GM11168 (cell line): ENCODE measurements at regions not wholly inside any gene's neighbourhood (a gene's known extent, or its start where the extent isn't known, plus 50 kb on each side); places are given as distances from the start of the nearest gene placed in this dataset.
"Not testable (repeated sequence)": the region's sequence is repeated elsewhere in the genome, so short reads cannot be mapped to it uniquely, and the experiment has no call there.

ENCODE experiments used
- in situ Hi-C: fragments of 300-500 bp; cut with MboI; formaldehyde crosslinking; loops from one replicate; pipeline ENCODE4 v1.12.0; 2022; ENCODE audit warnings: low sequenced_read_pairs; ENCODE audit not compliant: unreplicated experiment

DNA sequence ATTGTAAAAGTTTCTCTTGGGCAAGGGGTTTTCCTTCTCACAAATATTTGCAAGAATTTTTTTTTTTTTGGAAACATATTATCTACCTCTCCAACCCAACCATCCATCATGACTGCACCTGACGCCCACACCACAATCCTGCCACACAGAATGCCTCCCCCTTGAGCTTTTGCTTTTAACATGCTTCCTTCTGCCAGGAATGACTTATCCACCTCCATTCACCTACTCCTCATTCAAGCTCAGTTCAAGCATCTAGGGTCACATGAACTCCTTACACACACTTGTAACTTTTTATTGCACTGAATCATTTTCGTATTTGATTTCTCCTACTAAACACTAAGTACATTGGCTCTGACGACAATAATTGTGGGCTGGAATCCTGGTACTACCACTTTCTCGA lies 660.1 kb upstream of the AUTS2 start:
- in situ Hi-C loops = no loop called here

DNA sequence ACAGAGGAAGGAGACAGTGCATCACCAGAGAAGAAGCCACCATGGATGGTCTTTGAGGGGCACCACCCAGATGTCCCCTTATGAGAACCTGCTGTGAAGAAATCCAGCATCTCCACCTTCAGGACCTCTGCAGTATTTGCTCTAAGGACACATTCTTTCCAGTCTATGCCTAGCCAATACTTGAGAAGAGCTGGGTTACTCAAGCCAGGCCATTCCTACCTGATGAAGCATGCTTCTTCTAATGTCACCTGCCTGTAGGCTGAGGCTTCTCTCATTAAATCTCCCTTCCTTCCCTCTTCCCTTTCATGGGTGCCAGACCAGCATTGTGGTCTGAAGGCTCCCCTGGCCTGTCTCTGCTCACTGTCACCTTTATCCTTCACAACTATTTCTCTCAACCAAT lies 654.5 kb upstream of the AUTS2 start:
- in situ Hi-C loops = no loop called here

DNA sequence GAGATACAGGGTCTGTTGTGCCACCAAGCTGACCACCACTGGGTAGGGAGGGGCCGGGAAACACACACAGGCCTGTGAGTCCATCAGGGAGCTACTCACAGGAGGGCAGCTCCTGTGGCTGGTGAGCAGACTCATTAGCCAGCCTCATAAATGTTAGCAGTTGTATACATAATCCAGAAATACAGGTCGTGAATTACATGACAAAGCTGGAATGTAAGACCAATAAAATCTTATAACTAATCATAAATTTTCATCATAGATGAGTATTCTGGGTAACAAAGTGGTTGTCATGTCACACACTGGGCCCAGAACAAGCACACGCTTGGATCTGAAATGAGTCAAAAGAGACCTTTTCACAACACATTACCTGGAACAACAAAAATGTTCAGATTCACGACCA lies 642.6 kb upstream of the AUTS2 start:
- in situ Hi-C loops = no loop called here

DNA sequence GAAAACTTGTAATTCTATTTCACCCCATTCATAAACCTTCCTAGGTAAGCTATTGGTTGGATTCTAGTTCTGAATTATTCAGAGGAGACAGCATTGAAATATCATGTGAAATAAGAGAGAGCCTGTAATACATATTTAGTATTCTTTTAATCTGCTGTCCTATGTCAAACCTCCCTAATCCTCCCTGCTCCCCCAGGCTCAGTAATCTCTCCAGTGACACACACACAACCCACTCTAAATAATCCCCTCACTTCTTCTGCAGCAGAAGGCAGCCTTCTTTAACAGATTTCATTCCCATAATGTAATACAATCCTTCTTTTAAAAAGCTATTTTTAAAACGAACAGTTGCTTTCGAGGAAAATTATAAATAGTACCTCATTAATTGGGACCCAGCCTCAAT lies 639.7 kb upstream of the AUTS2 start:
- in situ Hi-C loops = no loop called here

DNA sequence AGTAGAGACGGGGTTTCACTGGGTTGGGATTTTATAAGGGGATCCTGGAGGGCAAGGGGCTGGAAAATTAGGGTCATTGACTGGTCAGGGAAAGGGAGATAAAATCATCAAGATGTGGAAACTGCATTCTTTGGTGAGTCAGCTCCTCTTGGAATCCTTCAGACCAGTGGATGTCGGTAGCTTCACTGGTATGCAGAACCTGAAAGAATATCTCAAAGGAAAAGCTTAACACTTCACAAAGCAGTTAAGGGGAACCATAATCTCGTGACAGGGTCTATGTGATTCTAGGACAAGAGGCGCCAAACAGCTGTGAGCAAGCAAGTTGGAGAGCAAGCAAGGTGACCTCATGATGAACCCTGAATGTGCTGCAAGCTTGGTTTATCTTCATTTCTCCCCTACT lies 634.7 kb upstream of the AUTS2 start:
- in situ Hi-C loops = no loop called here

DNA sequence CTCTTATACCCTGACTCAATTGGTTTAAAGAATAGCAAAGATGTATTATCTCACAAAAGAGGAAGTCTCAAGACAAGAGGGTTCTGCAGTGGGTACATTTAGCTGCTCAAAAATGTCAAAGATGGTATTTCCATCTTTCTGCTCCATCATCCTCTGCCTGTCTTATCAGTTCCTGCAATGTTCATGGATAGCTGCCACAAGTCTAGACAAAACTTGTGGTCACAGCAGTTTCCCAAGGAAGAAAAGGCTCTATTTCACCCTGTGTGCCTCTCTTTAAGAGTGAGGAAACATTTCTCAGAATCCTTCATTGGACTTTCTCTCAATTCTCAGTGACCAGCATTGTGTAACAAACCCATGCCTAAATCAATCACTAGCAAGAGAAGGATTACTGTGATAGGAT lies 634.2 kb upstream of the AUTS2 start:
- in situ Hi-C loops = no loop called here

DNA sequence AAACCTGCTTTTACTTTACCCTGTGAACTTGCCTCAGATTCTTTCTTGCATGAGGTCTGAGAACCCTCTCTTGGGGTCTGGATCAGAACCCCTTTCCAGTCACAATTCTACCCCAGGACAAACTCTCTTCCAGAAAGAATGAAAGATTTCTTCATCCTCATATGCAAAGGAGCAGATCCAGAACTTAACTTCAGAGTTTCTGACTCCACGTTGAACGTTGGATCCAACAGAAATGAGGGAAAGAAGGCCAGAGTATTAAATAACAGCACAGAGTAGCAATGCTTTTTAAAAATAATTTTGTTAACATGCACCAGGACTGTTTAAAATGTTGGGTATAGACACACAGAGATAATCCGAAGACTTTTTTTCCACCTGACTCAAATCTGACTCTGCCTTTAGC lies 632.9 kb upstream of the AUTS2 start:
- in situ Hi-C loops = no loop called here

DNA sequence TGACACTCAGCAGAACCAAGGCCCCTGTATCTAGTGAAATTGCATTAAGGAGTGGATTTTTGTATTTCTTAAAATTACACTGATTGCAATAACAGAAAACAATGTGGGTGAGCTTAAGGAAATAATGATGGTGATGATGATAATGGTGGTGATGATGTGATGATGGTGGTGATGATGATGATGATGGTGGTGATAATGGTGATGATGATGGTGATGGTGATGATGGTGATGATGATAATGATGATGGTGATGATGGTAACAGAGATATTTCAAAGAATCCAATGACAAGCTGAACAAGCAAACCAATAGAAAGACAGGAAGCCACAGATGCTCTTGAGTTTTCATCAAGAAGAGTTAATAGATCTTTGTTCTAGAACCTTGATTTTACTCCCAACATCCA lies 630.7 kb upstream of the AUTS2 start:
- in situ Hi-C loops = no loop called here

DNA sequence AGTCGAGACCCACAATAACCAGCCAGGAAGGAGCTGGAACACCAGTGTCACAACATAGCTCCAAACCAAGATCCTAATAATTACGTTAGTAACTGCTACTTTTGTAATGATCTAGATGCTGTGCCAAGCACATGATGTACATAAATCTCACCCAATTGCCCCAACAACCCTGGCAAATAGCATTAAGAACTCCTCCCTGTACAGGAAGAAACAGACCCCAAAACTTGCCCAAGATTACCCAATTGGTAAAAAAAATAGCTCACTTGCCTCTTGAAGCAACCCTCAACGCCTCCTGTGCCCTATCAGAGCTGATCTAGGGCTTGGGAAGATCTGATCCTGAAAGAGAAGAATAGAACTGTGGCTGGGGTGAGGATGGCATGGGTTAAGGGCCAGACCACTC lies 628.7 kb upstream of the AUTS2 start:
- in situ Hi-C loops = no loop called here

DNA sequence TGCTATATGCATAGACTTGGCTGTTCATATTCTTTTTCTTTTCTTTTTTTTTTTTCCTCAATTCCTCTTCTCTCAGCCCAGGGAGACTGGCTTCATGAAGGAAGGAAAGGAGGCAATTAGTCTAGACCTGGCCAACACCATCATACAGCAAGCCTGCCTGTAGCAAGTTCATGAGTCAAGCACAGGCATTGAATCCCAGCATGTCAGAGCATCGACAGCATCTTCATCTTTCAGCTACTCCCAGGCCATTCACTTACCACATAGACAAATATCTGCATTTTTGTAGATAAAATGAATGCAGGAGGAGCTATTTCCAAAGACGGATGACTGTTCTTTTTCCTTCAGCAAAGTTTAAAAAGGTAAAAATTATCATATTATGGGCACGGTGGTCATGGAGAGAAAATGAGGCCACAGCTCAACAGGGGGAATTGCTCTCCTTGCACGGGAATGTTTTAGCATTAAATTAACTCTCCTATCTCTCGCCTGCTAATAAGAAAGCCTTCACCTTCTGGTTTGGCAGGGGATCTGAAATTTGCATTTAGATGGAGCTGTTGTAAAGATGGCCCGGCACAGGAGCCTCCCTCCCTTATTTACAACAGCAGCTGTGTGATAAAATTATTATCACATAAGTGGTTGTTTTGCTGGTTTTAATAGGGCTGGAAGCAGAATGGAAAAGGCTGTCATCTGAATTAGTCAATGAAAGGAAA lies 626.5 kb upstream of the AUTS2 start:
- in situ Hi-C loops = no loop called here

DNA sequence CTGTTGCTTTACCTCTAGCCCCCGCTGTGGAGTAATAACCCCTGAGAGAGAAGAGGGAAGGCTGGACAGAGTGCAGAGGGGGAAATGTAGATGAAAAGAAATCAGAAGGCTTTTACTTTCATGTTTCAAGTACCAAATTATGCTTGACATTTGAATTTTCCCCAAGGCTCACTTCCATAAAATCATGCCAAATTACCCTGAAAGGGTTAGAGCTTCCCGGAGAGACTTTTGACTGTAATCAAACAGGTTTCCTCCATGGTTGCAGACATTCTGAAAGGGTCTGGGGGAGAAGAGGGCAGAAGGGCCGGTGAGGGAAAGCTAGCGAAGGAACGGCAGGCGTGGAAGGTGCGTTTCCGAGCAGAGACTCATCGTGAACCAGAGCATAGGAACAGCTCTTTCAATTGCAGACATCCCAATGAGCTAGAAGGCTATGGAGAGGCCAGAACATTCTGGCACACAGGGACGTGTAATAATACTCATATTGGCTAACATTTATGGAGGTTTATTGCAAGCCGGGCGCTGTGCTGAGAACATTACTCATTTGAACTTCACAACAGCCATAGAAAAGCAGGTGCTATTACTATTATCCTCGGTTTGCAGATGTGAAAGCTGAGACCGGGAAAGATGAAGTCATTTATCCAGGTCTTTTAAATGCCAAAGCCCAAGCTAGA lies 620.8 kb upstream of the AUTS2 start:
- in situ Hi-C loops = no loop called here

DNA sequence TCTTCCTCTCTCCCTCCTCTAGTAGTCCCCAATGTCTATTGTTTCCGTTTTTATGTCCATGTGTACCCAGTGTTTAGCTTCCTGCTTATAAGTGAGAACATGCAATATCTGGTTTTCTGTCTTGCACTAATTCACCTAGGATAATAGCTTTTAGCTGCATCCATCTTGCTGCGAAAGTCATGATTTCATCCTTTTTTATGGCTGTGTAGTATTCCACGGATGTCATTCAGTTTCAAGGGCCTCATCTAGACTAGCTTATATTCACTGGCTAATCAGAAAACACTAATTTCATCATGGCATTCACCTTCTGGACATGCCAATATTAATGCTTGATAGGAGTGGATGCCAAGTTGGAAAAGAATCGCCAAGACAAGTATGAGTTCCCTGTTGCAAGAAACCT lies 619.6 kb upstream of the AUTS2 start:
- in situ Hi-C loops = no loop called here

DNA sequence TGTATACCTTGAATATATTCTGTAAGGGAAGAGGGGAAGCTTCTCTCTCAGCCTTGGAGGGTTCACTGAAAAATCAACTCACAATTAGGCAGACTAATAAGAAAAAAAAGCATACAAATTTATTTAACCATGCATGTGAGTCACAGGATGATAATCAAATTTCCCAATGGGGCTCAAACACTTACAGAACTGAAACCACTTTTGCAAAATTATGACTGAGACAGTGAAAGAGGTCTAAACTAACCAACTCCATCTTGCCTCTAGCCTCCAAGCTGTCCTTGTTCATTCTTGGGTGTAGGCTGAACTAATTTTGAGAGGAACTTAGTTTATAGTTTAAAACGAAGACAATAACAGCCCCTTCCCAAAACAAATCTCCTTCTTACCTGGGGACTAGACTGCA lies 618.3 kb upstream of the AUTS2 start:
- in situ Hi-C loops = no loop called here

DNA sequence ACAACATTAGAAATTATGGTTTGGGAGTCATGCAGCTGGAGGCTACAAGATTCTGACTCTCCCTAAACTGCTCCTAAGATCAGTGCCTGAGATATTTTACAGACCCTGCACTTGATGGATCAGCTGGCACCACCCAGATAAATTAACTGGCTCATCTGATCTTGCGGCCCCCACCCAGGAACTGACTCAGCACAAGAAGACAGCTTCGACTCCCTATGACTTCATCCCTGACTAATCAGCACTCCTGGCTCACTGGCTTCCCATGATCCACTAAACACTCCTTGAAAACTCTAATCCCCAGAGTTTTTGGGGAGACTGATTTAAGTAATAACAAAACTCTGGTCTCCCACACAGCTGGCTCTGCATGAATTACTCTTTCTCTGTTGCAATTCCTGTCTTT lies 617.8 kb upstream of the AUTS2 start:
- in situ Hi-C loops = not testable (repeated sequence)

DNA sequence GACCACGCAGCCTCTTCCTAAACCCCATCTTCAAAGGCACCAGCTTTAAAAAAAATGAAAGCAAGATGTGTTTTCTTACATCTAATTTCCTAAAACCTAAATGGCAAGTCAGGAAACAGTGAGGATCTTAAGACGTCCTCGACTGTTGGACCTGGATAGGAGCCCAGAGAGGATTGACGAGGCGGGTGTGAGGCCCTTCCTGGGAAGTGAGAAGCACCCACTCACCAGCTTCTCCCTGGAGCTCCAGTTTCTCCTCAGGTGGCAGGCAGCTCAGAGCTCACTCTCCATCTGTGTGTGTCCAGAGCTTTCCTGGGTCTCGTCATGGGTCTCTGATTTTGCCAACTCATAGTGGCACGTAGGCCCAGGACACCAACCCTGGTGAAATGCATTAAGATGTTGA lies 614.0 kb upstream of the AUTS2 start:
- in situ Hi-C loops = no loop called here

DNA sequence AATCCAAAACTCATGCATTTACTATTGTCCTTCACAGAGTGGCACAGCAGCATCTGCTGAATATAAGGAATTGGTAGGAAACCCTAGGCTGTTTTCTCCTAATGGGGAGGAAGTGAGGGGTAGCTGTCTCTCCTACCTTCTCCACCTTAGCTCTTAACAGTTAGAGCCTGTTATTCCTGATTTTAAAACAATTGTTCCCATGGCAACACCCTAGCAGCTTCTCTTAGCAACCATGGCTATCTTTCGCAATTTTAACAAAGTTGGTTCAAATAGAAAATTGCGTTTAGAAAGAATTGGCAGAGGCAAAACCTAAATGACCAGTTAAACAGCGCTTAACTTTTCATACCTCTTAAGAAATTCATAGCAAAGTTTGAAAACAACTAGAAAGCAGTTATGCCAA lies 603.4 kb upstream of the AUTS2 start:
- in situ Hi-C loops = no loop called here

DNA sequence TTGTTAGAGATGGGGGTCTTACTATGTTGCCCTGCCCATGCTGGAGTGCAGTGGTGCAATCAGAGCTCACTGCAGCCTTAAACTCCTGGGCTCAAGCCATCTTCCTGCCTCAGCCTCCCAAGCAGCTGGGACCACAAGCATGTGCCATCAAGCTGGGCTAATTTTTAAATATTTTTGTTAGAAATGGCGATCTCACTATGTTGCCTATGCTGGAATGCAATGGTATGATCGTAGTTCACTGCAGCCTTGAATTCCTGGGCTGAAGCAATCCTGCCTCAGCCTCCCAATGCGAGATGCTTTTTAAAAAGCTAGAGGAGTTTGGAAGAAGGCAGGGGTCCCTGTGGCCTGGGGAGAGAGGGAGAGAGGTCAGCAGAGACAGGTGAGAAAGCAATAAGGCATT lies 600.1 kb upstream of the AUTS2 start:
- in situ Hi-C loops = no loop called here

DNA sequence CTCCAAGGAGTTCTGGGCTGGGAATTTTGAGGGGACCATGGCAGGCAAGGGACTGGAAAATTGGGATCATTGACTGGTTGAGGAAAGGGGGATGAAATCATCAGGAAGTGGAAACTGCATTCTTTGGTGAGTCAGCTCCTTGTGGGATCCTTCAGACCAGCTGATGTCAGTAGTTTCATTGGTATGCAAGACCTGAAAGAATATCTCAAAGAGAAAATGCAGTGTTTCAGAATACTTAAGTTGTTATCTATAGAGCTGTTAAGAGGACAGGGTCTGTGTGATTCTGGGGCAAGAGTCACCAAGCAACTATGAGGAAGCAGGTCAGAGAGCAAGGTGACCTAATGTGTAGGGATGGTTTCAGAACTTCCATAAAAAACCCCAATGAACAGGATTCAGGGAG lies 595.9 kb upstream of the AUTS2 start:
- in situ Hi-C loops = no loop called here

DNA sequence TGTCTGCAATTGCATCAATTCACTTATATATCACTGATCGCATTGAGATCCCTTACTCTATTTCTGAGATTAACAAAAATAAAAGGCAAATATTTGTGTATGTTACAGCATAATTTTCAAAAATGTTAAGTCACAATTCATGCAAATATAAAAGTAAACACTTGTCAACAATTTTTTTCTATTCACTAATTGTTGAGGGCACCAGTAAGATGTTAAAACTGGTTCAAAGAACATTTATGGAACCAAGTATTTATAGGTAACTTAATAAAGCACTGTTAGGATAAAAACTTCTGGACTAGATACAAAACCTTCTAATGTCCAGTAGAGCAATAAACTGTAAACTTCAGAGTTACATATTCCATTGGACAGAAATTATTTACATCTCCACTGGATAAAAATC lies 586.1 kb upstream of the AUTS2 start:
- in situ Hi-C loops = no loop called here

DNA sequence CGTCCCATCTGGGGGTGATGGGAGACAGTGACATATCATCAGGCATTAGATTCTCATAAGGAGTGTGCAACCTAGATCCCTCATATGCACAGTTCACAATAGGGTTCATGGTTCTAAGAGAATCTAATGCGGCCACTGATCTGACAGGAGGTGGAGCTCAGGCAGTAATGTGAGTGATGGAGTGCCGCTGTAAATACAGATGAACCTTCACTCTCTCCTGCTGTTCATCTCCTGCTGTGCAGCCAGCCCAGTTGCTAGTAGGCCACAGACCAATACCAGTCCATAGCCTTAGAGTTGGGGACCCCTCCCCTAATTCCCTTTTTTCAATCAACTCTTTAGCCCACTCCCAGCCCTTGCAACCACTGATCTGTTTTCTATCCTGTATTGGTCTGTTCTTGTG lies 581.1 kb upstream of the AUTS2 start:
- in situ Hi-C loops = no loop called here

DNA sequence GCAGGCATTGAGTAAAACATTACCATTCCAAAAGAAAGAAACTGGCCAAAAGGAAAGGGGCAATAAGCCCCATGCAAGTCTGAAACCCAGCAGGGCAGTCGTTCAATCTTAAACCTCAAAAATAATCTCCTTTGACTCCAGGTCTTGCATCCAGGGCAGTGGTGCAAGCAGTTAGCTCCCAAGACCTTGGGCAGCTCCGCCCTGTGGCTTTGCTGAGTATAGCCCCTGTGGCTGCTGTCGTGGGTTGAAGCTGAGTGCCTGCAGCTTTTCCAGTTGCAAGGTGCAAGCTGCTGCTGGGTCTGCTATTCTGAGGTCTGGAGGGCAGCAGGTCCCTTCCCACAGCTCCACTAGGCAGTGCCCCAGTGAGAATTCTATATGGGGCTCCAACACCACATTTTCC lies 580.1 kb upstream of the AUTS2 start:
- in situ Hi-C loops = no loop called here

DNA sequence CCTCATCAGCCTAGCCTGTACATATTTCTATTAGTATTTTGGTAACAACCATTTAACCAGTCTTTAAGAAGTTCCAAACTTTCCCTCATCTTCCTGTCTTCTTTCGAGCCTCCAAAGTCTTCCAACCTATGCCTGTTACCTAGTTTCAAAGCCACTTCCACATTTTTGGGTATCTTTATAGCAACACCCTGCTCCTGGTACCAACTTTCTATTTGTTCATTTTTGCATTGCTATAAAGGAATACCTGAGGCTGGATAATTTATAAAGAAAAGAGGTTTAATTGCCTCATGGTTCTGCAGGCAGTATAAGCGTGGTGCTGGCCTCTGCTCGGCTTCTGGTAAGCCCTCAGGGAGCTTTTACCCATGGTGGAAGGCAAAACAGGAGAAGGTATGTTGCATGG lies 578.8 kb upstream of the AUTS2 start:
- in situ Hi-C loops = no loop called here
